GM10266 (cell line): ENCODE measurements at regions not wholly inside any gene's neighbourhood (a gene's known extent, or its start where the extent isn't known, plus 50 kb on each side); places are given as distances from the start of the nearest gene placed in this dataset.

Experiments
- DNase-seq: peaks from one replicate; pipeline ENCODE4 v3.0.0; 2012; ENCODE audit errors: extremely low spot score
- TF ChIP-seq, protein P1 (sequence below): IDR thresholded peaks from 2 replicates; pipeline ENCODE4 v1.5.1; 2012; ENCODE audit warnings: mild to moderate bottlenecking, low read depth; ENCODE audit not compliant: control insufficient read depth, insufficient read depth; ENCODE audit errors: missing control alignments

DNA sequence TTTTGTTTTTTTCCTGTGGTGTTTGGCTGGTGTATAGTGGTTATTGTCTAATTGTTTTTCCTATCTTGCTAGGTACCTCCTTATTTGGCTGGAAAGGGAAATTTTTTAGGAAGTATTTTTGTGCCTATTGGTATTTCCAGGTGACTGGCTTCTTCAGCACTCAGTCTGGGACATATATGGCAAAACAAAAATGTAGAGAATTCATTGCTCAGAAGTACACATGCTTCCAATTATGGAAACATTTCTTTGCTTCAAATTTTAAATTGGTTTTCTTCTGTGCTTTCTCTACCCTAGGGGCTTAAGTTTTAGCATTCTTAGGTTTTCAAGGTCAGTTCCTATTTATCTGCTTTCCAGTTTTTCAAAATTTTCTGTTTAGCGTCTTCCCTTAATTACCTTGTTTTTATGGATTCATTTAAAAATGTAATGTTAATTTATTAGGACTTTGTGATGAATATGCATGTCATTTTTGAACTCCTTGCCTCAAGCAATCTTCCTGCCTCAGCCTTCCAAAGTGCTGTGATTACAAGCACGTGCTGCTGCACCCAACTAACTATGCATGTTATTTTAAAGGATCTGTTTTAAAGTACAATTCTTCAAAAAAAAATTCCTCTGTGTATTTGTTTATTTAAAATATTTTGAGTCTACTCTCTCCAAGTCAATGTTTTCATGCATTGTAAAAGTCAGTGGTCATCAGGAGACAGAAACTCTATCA lies 231.9 kb upstream of the DPPA4 start:
- no peak for DNase-seq
- TF ChIP-seq, protein P1, sequence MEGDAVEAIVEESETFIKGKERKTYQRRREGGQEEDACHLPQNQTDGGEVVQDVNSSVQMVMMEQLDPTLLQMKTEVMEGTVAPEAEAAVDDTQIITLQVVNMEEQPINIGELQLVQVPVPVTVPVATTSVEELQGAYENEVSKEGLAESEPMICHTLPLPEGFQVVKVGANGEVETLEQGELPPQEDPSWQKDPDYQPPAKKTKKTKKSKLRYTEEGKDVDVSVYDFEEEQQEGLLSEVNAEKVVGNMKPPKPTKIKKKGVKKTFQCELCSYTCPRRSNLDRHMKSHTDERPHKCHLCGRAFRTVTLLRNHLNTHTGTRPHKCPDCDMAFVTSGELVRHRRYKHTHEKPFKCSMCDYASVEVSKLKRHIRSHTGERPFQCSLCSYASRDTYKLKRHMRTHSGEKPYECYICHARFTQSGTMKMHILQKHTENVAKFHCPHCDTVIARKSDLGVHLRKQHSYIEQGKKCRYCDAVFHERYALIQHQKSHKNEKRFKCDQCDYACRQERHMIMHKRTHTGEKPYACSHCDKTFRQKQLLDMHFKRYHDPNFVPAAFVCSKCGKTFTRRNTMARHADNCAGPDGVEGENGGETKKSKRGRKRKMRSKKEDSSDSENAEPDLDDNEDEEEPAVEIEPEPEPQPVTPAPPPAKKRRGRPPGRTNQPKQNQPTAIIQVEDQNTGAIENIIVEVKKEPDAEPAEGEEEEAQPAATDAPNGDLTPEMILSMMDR = no peak

DNA sequence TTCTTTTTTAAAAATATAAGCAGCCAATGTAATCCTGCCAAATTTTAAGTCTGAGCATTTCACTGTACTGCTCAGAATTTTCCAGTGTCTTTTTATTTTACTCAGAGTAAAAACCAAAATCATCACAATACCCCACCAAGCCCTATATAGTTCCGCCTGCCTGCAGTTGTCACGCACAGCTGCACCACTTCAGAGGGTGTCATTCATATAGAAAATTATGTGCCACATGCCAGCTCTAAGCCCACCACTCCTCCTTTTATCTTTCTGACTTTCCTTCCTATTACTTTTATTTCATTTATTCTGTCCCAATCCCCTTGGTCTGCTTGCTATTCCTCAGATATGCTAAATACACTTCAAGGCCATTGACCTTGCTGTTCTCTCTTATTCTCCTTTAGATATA lies 233.1 kb upstream of the DPPA4 start:
- TF ChIP-seq, protein P1 = no peak
- no peak for DNase-seq

DNA sequence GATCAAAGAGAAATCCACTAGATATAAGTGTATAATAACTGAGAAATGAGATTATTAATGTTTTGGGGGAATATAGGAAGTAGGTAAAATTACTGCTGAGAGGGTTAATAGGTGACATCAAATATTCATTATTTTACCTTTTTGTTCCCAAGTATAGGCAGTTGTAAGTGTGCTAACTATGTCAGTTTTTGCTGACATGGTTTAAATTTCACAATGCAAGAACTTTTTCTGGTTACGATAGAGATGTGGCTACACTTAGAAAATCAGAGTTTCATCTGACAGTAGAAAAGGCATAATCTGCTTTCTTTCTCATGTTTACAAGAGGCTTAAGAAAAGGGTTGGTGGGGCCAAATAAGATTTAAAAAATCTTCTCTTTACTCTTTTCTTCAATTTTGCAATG lies 235.0 kb upstream of the DPPA4 start:
- no peak for DNase-seq
- TF ChIP-seq, protein P1 = no peak

DNA sequence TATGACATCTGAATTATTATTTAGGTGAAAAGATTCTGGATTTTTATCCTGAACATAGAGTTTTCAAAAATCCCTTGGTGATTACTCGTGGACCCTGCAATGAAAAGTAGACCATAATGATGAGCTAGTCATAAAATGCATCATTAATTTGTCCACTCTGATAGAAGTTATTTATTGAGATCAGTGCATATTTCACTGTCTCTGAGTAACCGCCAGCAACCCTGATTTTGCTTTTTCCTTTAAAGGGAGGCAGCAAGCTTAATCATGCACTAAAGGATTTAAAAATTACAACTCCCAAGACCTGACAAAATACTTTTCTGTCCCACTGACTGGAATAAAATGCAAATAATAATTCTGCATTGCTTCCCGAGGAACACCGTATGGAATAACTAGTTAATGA lies 259.6 kb upstream of the DPPA4 start:
- TF ChIP-seq, protein P1 = no peak
- no peak for DNase-seq

DNA sequence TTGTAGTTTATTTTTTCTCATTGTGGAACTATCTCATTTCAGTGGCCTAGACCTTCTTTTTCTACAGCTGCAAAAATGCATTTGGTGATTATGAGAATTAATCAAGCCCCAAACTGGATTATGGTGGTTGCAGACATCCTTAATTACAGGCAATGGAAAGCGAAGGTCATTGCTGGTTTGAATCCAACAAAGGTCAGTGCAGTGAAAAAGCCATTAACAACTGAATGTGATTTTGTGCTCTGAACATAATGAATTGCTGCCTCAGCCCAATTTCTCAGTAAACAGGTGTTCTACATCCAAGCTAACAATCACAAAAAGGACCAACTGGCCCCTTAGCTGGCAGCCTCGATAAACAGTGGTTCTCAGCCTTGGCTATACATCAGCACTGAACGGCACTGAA lies 260.1 kb upstream of the DPPA4 start:
- TF ChIP-seq, protein P1 = no peak
- DNase-seq = no peak

DNA sequence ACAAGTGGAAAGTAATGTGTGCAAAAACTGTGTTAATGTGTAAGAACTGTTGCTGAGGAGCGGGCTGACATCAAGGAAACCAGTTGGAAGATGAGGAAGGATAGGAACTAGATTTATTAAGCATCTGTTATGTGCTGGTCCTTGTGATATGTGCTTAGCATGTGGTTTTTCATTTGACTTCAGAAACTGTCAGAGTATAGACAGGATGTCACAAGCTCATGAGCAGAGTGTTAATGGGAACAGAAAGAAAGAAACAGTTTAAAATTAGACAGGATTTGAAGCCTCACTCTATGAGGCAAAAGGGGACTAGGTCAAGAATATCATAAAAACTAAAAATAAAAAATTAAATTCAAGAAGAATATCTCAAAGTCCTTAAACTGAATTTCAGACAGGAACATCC lies 270.6 kb upstream of the DPPA4 start:
- no peak for DNase-seq
- TF ChIP-seq, protein P1 = no peak

DNA sequence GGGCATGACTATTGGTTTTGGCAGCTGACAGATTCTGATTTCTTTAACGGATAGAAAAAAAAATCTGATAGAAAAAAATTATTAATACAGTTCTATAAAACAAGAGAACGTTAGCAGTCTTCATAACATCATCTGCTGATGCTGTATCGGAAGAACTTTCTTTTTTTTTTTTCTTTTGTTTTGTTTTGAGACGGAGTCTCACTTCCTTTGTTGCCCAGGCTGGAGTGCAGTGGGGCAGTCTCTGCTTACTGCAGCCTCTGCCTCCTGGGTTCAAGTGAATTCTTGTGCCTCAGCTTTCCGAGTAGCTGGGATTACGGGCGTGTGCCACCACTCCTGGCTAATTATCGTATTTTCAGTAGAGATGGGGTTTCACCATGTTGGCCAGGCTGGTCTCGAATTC lies 271.2 kb upstream of the DPPA4 start:
- no peak for DNase-seq
- TF ChIP-seq, protein P1 = no peak
